ENCODE measurements at regions not wholly inside any gene's neighbourhood (a gene's known extent, or its start where the extent isn't known, plus 50 kb on each side); places are given as distances from the start of the nearest gene placed in this dataset.

DNA sequence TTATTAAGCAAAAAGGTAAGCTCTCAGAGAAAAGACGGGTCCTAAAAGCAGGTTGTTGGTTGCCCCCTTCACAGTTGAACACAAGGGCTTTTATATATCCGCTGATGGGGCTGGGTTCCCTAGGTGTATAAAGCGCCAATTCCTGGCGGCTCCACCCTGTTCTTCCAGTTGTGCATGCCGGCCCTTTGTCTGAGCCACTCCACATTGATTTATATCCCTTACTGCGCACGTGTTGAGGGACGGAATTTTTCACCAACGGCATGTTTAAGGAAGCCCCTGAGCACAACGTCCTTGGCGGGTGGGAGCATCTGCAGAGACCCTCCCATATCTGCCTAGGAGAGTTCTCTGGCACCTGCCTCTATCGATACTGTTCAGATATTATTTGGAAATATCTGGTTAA, 135.7 kb downstream of the DTHD1 start:
- TF ChIP-seq, protein P1, sequence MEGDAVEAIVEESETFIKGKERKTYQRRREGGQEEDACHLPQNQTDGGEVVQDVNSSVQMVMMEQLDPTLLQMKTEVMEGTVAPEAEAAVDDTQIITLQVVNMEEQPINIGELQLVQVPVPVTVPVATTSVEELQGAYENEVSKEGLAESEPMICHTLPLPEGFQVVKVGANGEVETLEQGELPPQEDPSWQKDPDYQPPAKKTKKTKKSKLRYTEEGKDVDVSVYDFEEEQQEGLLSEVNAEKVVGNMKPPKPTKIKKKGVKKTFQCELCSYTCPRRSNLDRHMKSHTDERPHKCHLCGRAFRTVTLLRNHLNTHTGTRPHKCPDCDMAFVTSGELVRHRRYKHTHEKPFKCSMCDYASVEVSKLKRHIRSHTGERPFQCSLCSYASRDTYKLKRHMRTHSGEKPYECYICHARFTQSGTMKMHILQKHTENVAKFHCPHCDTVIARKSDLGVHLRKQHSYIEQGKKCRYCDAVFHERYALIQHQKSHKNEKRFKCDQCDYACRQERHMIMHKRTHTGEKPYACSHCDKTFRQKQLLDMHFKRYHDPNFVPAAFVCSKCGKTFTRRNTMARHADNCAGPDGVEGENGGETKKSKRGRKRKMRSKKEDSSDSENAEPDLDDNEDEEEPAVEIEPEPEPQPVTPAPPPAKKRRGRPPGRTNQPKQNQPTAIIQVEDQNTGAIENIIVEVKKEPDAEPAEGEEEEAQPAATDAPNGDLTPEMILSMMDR (IDR thresholded peaks at IDR 0.05; ENCODE audit: low read depth, low read length), result no peak
- TF ChIP-seq POLR2A (IDR thresholded peaks at IDR 0.05; ENCODE audit: extremely low read depth, insufficient read length), result no peak
- TF ChIP-seq, protein P2, sequence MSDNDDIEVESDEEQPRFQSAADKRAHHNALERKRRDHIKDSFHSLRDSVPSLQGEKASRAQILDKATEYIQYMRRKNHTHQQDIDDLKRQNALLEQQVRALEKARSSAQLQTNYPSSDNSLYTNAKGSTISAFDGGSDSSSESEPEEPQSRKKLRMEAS (IDR thresholded peaks at IDR 0.05; ENCODE audit: low read depth, low read length), result no peak
- no peak for TF ChIP-seq MYC (IDR thresholded peaks at IDR 0.05; ENCODE audit: low read depth, low read length)

All from NB4 (cell line).